ENCODE measurements at regions not wholly inside any gene's neighbourhood (a gene's known extent, or its start where the extent isn't known, plus 50 kb on each side); places are given as distances from the start of the nearest gene placed in this dataset.

- no peak for DNase-seq (ENCODE audit: low read depth in 1 of 2, low spot score in 1 of 2)
- H3K27ac ChIP-seq (replicated peaks) = no peak overlapping the region
- no peak overlapping the region for H3K4me3 ChIP-seq (replicated peaks; ENCODE audit: insufficient read depth, low read length)
- no peak for TF ChIP-seq SPI1 (IDR thresholded peaks at IDR 0.05; ENCODE audit: borderline replicate concordance, low read depth)
- TF ChIP-seq CTCF (IDR thresholded peaks at IDR 0.05; ENCODE audit: insufficient read depth, low read length) = no peak
- no peak for TF ChIP-seq GABPA (IDR thresholded peaks at IDR 0.05; ENCODE audit: low read depth)
- TF ChIP-seq REST (IDR thresholded peaks at IDR 0.05; ENCODE audit: insufficient replicate concordance, low read depth) = no peak
- no peak for TF ChIP-seq POLR2AphosphoS5 (IDR thresholded peaks at IDR 0.05; ENCODE audit: low read depth)
- no peaks in the 10 kb centered on the region for H3K27me3 ChIP-seq (ENCODE audit: insufficient read depth, poor library complexity, severe bottlenecking)
Observed at GRCh38 chr2:142629193-142629592, 248.3 kb upstream of the KYNU start.

- H3K27ac ChIP-seq (replicated peaks) = no peak overlapping the region
- no peaks in the 10 kb centered on the region for H3K27me3 ChIP-seq (ENCODE audit: insufficient read depth, poor library complexity, severe bottlenecking)
- no peak overlapping the region for H3K4me3 ChIP-seq (replicated peaks; ENCODE audit: insufficient read depth, low read length)
- no peak for TF ChIP-seq CTCF (IDR thresholded peaks at IDR 0.05; ENCODE audit: insufficient read depth, low read length)
- TF ChIP-seq SPI1 (IDR thresholded peaks at IDR 0.05; ENCODE audit: borderline replicate concordance, low read depth) = no peak
- TF ChIP-seq REST (IDR thresholded peaks at IDR 0.05; ENCODE audit: insufficient replicate concordance, low read depth) = no peak
- no peak for TF ChIP-seq GABPA (IDR thresholded peaks at IDR 0.05; ENCODE audit: low read depth)
- no peak for TF ChIP-seq POLR2AphosphoS5 (IDR thresholded peaks at IDR 0.05; ENCODE audit: low read depth)
- DNase-seq (ENCODE audit: low read depth in 1 of 2, low spot score in 1 of 2) = no peak
Observed at GRCh38 chr2:142621287-142621686, 256.2 kb upstream of the KYNU start.

GRCh38 chr2:142617461-142617860 lies 260.0 kb upstream of the KYNU start:
- no peak for DNase-seq (ENCODE audit: low read depth in 1 of 2, low spot score in 1 of 2)
- Histone ChIP-seq H3K4me3 (replicated peaks; ENCODE audit: insufficient read depth, low read length) (no peak overlapping the region), H3K27ac (replicated peaks) (no peak overlapping the region), H3K27me3 (ENCODE audit: insufficient read depth, poor library complexity, severe bottlenecking) (no peaks in the 10 kb centered on the region)
- no peak for TF ChIP-seq SPI1 (IDR thresholded peaks at IDR 0.05; ENCODE audit: borderline replicate concordance, low read depth)
- no peak for TF ChIP-seq CTCF (IDR thresholded peaks at IDR 0.05; ENCODE audit: insufficient read depth, low read length)
- no peak for TF ChIP-seq GABPA (IDR thresholded peaks at IDR 0.05; ENCODE audit: low read depth)
- no peak for TF ChIP-seq REST (IDR thresholded peaks at IDR 0.05; ENCODE audit: insufficient replicate concordance, low read depth)
- no peak for TF ChIP-seq POLR2AphosphoS5 (IDR thresholded peaks at IDR 0.05; ENCODE audit: low read depth)

All from HL-60 (cell line).